ENCODE measurements at regions not wholly inside any gene's neighbourhood (a gene's known extent, or its start where the extent isn't known, plus 50 kb on each side); places are given as distances from the start of the nearest gene placed in this dataset.
"Not testable (repeated sequence)": the region's sequence is repeated elsewhere in the genome, so short reads cannot be mapped to it uniquely, and the experiment has no call there.

DNA sequence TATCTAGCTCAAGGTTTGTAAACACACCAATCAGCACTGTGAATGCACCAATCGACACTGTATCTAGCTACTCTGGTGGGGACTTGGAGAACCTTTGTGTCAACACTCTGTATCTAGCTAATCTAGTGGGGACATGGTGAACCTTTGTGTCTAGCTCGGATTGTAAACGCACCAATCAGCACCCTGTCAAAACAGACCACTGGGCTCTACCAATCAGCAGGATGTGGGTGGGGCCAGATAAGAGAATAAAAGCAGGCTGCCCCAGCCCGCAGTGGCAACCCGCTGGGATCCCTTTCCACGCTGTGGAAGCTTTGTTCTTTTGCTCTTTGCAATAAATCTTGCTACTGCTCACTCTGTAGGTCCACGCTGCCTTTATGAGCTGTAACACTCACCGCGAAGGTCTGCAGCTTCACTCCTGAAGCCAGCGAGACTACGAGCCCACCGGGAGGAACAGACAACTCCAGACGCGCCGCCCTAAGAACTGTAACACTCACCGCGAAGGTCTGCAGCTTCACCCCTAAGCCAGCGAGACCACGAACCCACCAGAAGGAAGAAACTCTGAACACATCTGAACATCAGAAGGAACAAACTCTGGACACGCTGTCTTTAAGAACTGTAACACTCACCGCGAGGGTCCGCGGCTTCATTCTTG, 128.5 kb downstream of the MRPL14 start:
- not testable (repeated sequence) for DNase-seq (ENCODE audit: low read depth)

DNA sequence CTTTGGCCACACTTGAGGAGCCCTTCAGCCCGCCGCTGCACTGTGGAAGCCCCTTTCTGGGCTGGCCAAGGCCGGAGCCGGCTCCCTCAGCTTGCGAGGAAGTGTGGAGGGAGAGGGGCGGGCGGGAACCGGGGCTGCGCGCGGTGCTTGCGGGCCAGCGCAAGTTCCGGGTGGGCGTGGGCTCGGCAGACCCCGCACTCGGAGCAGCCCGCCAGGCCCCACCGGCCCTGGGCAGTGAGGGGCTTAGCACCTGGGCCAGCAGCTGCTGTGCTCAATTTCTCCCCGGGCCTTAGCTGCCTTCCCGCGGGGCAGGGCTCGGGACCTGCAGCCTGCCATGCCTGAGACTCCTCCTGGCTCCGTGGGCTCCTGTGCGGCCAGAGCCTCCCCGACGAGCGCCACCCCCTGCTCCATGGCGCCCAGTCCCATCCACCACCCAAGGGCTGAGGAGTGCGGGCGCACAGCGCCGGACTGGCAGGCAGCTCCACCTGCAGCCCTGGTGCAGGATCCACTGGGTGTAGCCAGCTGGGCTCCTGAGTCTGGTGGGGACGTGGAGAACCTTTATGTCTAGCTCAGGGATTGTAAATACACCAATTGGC, 129.2 kb downstream of the MRPL14 start:
- DNase-seq (ENCODE audit: low read depth), result not testable (repeated sequence)

GRCh38 chr6:43997345-43997677, 129.9 kb downstream of the MRPL14 start:
- no peak for DNase-seq (ENCODE audit: low read depth)

DNA sequence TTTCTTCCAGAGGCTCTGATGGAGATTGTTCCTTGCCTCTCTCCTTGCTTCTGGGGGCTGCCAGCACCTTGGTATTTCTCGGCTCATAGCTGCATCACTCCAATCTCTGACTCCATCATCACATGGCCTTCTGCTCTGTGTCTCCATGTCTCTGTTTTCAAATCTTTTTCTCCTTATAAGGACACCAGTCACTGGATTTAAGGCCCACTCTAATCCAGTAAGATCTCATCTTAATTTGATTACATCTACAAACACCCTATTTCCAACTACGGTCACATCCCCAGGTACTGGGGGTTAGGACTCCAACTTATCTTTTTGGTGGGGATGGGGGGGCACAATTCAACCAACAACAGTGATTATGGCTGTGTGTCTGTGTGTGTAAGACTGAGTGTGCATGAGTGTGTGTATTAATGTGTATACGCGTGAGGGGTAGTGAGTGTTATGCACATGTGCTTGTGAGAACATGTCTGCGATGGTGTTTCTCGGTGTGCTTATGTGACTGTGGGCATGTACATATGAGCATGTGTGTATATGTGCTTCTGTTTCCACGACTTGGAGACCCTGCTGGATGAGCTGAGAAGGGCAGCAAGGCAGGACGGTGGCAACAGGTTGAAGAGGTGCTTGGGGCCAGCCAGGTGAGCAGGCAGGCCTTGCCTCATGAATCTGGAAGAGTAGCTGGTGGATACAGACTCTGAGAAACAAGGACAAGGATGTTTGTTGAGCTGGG, 130.5 kb downstream of the MRPL14 start:
- no peak for DNase-seq (ENCODE audit: low read depth)

- DNase-seq (ENCODE audit: low read depth), result no peak
Measured at GRCh38 chr6:43995137-43995536, 132.1 kb downstream of the MRPL14 start.

DNA sequence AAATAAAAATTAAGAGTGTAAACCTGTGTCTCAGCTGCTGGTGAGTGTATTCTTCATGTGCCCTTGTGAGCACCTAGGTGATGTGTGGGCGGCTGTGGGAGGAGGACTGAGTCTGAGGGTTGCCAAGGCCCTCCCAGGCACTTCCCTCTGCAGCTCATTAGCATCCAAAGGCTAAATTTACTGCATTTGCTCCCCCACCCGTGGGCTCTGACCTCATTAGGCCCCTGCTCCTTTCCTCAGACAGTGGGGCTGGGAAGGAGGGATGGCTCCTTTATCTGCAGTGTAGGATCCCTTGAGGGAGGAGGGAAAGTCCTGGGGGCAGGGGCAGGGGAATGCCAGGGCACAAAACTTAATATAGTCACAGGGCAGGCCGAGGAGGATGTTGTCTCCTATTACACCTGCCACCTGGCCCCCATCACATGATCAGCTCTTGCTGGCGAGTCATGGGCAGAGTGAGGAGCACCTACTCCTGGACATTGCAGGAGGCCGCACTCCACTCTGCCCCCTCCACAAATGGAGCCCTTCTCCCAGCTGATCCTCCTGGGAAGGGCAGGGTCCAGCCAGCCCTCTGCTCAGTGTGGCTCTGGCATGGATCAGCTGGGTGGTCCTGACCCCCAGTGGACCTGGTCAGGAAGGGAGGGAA, 133.2 kb downstream of the MRPL14 start:
- no peak for DNase-seq (ENCODE audit: low read depth)

- no peak for DNase-seq (ENCODE audit: low read depth)
Measured at GRCh38 chr6:43992783-43993644, 134.2 kb downstream of the MRPL14 start.

DNA sequence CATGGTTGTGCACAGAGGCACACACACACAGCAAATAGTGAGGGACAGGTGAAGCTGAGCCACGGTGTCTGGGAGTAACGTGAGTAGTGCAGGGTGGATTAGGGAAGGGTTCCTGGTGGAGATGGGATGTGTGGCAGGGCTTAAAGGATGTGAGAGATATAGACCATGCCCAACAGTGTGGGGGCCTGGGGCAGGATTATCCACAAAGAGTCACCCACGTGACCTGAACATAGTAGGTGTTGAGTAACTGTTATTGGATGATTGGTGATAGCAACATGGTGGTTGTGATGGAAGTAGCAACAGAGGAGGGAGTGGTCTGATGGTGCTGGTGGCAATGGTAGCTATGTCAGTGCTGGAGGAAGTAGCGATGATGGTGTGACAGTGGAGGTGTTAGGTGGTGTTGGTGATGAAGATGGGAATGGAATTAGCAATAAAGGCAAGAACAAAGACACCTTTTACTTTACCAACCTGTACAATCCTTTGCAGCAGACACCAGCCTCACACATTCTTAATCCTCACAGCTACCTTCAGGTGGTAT, 135.1 kb downstream of the MRPL14 start:
- DNase-seq (ENCODE audit: low read depth), result no peak

DNA sequence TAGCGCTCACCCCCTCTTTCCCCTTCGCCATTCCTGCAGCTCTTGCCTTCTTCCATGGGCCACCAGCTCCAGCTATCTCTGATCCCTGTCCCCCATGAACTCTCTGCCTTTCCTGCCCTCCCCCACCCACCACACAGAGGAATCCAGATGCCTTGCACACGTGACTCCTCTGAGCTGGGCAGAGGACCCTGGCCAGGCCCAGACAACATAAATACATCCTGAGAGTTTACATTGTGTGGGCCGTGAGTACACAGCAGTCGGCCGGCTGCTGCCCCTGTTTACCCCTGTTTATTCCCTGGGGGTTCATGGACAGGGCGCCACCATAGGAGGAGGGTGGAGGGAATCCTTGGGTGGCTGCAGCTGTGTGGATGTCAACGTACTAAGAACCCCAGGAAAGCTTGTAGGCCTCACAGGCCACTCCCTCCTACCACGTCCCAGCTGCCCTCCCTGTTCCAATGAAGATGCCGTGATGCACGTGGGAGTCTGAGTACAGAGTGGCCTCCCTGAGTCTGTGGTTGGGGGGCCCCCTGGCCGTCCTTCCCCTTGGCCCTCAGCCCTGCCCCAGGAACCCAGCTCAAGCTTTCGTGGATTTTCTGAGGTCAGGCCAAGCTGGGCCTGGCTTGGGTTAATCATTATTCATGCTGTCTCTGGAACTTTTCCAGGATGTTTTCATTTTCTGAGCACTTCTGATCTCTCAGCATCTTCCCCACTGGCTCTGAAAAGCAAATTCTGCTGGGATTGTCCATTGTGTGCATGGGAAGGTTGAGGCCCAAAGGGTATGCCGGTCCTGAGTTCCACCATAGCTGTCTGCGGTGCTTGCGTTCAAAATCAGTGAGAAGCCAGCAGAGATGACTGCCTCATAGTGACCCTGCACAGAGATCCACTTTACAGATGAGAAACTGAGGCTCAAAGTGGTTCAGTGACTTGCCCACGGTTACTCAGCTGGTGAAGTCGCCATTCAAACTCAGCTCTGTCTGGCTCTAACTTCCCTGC, 136.3 kb downstream of the MRPL14 start:
- DNase-seq (ENCODE audit: low read depth), result no peak

DNA sequence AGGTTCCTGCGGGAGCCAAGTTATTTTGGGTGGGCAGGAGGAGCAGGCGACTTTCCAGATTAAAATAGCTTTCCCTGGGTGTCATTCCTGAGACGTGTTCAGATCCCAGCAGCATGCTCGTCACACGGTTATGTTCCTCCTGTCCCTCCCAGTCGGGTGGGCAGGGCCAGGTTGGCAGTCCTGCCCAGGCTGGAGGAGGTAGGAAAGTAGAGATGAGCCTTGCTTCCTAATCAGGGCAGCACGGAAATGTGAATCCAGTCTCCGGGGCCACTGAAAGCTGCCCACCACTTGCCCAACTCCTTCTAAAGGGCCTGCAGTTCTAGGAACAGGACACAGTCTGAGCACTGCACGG, 137.0 kb downstream of the MRPL14 start:
- DNase-seq (ENCODE audit: low read depth), result no peak

DNA sequence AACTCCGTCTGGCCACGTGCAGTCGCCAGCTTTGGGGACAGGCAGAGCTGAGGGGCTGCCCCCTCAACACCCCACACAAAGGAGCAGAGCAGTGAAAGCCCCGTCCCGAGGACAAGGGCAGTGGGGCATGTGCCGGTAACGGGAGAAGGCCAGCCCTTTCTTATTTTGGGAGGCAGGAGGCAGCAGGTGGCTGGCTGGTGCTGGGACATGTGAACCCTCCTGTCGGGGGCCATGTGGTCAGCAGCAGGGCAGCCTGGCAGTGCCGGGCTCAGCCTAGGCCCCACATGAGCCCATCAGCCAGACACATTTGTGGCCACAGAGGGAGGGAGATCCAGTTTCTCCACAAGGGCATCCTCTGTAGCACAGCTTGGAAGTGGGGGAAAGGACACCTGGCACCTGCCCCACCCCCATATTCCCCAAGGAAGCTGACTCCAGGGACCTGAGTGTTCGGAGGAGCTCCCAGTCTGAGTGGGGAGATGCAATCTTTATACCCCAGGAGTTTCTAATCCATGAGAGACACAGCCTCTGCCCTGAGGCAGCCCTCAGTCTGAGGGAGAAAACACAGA, 137.6 kb downstream of the MRPL14 start:
- DNase-seq (ENCODE audit: low read depth), result no peak

- no peak for DNase-seq (ENCODE audit: low read depth)
Measured at GRCh38 chr6:43988801-43989200, 138.5 kb downstream of the MRPL14 start.

GRCh38 chr6:43987838-43988439, 139.3 kb downstream of the MRPL14 start:
- DNase-seq (ENCODE audit: low read depth), result no peak

- DNase-seq (ENCODE audit: low read depth), result no peak
Measured at GRCh38 chr6:43986177-43986825, 141.0 kb downstream of the MRPL14 start.

GRCh38 chr6:43985329-43985728, 141.9 kb downstream of the MRPL14 start:
- no peak for DNase-seq (ENCODE audit: low read depth)

DNA sequence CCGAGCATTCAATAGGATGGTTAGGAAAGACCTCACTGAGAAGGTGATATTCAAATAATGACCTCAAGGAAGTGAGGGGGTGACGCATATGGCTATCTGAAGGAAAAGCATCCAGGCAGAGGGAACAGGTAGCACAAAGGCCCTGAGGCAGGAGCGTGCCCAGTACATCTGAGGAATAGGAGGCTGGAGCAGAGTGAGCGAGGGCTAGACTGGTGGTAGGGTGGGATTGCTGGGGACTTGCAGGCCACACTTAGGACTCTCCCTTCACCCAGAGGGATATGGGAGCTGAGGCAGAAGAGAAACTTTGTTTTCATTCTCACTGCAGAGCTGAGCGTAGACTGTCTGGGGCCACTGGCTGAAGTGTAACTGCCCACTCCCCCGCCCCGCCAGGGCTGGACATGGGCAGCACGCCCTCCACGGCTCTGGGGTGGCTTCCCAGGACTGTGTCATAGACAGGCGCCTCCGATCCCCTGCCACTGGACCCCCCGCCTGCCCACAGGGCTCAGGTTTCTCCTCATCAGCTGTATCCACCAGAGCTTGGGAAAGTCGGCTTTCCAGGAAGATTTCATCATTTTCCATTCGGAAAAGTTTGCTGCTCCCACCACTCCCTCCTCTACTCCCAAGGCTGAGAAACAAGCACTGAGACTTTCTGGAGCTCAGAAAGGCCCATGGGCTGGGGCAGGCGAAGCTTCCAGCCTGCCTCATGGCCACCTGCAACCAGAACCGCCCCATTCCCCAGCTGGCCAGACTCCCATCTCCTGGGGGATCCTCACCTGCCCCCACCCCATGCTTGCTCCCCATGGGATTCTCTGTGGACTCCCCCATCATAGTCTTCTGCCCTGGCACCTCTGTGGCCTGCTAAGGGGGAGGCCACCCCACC, 142.6 kb downstream of the MRPL14 start:
- no peak for DNase-seq (ENCODE audit: low read depth)

GRCh38 chr6:43983632-43984031, 143.6 kb downstream of the MRPL14 start:
- DNase-seq (ENCODE audit: low read depth), result no peak

- no peak for DNase-seq (ENCODE audit: low read depth)
Measured at GRCh38 chr6:43983191-43983590, 144.1 kb downstream of the MRPL14 start.

Data from GM04503 (cell line).